ENCODE measurements at regions not wholly inside any gene's neighbourhood (a gene's known extent, or its start where the extent isn't known, plus 50 kb on each side); places are given as distances from the start of the nearest gene placed in this dataset.

DNA sequence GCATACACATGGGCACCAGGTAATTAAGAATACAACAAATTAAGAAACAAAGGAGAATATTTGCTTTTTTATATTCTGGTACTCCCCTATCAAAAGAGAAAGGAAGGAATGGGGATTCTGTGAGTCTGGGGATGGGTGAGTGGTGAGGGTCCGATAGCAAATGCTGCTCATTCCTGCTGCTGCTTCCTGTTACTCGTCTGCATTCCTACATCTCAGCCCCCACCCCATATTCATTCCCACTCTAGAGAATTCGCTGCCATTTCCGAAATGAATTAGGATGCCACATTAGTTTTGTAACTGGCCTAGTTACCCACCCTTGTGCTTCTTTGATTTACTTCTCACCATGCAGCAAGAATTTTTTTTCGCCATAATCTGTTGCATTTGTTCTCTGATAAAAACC, 1905.3 kb upstream of the PIK3C3 start:
- no peak for DNase-seq (ENCODE audit: low read depth)

DNA sequence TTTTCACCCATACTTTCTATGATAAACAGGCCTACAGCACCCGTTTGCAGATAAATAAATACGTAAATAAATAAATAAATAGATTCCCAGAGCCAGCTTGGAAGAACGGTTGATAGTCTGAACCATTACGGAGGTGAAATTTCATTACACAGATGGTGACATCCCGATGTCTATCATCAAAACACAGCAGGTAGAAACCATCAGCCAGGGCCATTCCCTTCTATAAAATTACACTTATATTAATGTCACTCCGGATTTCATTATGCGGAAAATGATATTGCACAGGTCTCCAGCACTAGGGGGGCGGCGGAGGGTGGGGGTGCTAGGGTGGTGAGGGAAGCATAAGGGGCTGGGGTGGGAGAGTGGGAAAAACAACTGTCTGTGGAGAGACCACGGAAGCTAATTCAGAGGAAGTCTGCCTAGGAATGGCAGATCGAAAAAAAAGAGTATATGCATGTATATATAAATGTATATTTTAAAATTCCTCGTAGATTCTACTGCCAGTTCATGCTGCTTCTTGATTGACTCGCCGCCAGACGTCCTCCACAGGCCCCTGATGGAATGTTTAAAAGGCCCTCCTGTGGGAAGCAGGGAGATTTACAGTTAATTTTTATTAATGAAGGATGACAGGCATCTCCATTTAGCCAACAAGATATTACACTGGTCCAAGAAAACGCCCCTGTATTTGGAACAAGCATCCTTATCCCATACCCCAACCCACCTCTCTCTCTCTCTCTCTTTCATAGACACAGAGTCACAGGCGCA, 1906.0 kb upstream of the PIK3C3 start:
- DNase-seq (ENCODE audit: low read depth) = no peak

- DNase-seq (ENCODE audit: low read depth) = no peak
Measured at GRCh38 chr18:40048253-40048652, 1906.8 kb upstream of the PIK3C3 start.

GRCh38 chr18:40046596-40046995, 1908.4 kb upstream of the PIK3C3 start:
- DNase-seq (ENCODE audit: low read depth) = no peak

GRCh38 chr18:40041951-40042350, 1913.1 kb upstream of the PIK3C3 start:
- no peak for DNase-seq (ENCODE audit: low read depth)

- DNase-seq (ENCODE audit: low read depth) = no peak
Measured at GRCh38 chr18:40040574-40040973, 1914.5 kb upstream of the PIK3C3 start.

- DNase-seq (ENCODE audit: low read depth) = no peak
Measured at GRCh38 chr18:40037356-40037755, 1917.7 kb upstream of the PIK3C3 start.

GRCh38 chr18:40036861-40037260, 1918.2 kb upstream of the PIK3C3 start:
- no peak for DNase-seq (ENCODE audit: low read depth)

GRCh38 chr18:40035966-40036365, 1919.1 kb upstream of the PIK3C3 start:
- DNase-seq (ENCODE audit: low read depth) = no peak

DNA sequence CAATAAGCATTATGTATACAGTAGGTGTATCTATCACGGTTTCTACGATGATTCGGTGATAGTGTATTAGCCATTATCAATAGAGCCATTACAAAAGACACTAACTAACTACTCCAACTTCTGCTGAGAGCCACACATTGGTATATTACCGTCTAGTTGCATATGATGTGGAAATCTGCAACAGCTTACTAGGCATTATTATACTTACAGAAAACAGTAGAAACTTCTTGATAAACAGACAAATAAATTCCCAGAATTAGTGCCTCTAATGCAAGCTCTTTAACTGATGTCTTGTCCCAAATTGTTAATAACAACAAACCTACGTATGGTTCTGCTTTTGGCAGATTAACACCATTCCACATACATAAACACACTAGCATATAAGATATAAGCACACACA, 1923.0 kb upstream of the PIK3C3 start:
- DNase-seq (ENCODE audit: low read depth) = no peak

GRCh38 chr18:40031435-40031834, 1923.6 kb upstream of the PIK3C3 start:
- DNase-seq (ENCODE audit: low read depth) = no peak

DNA sequence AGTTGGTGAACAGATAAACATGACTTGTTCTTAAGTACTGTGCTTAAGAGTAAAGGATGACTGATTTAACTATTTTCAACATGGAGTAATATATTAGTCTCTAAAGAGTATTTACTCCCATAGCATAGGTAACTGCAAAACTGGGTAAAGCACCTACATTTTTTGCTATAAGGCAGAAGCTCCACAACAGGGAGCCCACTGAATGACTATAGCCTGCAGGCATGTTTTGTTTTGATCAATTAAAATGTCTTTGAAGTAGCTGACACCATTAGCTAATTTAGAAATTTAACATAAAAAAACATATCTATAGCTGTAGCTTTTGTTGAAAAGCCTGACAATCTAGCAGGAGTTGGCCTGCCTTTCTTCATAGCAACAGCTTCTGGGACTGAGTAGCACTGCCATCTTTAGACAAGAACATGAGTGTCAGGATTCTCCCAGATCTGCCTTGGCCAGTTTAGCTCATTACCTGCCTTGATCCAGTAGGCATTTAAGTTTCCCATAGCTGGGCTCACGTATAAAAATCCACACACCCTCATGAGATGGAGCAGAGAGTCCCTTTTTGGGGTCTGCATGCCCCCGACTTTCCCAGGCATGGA, 1935.1 kb upstream of the PIK3C3 start:
- DNase-seq (ENCODE audit: low read depth) = no peak

- DNase-seq (ENCODE audit: low read depth) = no peak
Measured at GRCh38 chr18:40018266-40018665, 1936.8 kb upstream of the PIK3C3 start.

- DNase-seq (ENCODE audit: low read depth) = no peak
Measured at GRCh38 chr18:40017021-40017420, 1938.0 kb upstream of the PIK3C3 start.

- DNase-seq (ENCODE audit: low read depth) = no peak
Measured at GRCh38 chr18:40016405-40016804, 1938.6 kb upstream of the PIK3C3 start.

DNA sequence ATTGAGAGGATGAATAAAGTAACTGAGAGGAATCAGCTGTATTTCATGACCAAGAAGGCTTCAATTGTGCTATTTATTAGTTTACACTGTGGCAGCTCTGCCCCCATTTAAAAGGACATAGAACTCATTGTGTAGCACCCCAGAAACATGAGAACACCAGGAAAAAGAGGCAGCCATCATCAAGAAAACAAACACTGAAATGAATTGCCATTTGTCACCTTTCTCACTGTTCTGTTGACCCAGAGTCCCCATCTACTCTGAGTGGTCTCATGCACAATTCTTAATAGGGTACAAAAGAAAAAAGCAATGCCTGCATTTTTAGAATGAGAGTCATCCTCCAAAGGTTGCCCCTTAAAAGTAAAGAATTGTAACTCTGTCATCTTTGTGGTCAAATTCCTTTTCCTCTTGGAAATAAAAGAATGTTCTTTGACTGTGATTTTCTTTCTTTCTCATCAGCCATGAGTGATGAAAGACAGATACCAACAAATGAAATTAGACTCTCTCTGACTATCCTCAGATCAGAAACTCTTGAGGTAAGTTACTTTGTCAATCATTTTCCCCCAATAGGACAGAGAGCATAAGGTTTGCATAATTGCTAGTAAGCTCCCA, 1941.9 kb upstream of the PIK3C3 start:
- no peak for DNase-seq (ENCODE audit: low read depth)

DNA sequence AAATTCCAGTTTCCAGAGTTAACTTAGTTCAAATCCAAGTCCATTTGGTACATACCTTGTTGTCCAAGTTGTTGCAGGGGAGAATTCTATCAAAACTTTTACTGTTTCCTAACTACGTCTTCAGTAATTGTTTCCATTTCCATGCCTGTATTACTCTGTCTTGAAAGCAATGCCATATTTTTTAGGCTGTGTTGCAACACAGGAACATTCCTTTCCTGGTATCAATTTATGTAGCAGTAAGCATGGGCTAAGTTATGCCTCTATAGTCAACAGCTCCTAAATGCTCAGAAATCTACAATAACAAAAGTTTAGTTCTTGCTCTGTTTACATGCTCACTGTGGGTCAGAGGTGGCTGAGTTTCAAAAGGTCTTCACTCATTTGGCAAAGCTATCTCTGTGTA, 1943.8 kb upstream of the PIK3C3 start:
- no peak for DNase-seq (ENCODE audit: low read depth)

GRCh38 chr18:40006634-40007033, 1948.4 kb upstream of the PIK3C3 start:
- no peak for DNase-seq (ENCODE audit: low read depth)

DNA sequence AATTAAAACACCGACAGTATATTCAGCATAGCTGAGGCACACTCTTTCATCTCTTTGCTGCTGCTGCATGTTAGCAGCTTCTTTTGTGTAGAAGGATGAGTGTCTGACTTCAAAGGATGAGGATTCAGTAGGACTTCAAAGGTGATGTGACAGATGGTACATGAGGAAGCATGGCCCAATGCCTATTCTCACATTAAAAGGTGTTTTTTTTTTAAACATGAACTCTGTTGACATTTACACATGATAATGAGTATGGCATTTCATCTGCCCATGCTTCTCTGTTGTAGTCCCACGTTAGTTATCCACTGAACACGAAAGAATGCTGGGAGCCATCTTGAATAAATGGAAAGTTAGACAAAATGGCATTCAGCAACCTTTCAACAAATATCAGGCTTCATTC, 1950.8 kb upstream of the PIK3C3 start:
- no peak for DNase-seq (ENCODE audit: low read depth)

- DNase-seq (ENCODE audit: low read depth) = no peak
Measured at GRCh38 chr18:39998317-39998716, 1956.7 kb upstream of the PIK3C3 start.

GRCh38 chr18:39994498-39994897, 1960.5 kb upstream of the PIK3C3 start:
- DNase-seq (ENCODE audit: low read depth) = no peak

DNA sequence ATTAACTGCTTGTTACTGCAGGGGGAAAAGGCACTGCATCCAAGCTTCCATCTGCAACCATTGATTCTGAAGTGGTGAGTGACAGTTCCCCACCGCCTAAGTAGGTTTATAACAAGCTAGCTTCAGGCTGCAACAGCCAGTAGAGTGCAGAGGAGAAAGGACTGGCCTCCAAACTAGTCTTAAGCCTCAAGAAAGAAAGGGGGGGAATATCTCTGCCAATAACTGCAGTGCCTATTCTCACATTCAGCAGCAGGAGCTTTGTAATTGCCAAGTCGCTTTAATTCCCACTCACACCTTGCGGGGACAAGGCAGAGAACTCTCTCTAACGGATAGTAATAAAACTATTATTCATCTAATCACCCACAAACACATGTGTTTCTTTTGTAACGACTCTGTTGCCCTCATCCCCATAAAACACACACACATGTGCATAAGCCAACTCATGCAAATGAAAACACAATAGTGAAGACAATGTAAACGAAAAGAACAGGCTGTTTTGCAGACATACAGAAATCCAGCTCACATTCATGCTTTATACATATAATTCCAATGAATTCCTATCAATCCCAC, 1963.3 kb upstream of the PIK3C3 start:
- no peak for DNase-seq (ENCODE audit: low read depth)

DNA sequence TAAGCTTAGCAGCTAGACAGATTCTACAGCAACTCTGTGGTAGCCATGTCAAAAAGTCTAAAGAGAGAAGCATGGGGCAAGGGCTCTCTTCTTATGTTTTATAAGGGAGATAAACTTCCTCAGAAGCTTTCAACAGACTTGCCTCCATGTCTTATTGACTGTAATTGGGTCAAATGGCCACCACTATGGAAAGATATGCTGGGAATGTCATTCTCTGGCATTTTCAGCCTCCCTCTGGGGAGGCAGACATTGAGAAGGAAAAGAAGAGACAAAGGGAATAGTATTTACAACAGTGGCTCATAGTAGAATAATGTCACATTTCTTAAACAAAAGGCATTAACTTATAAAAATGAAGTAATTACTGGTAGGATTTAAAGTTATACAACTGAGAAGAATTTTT, 1964.5 kb upstream of the PIK3C3 start:
- DNase-seq (ENCODE audit: low read depth) = no peak
